CD4-positive, alpha-beta T cell (primary cell): ENCODE measurements at regions not wholly inside any gene's neighbourhood (a gene's known extent, or its start where the extent isn't known, plus 50 kb on each side); places are given as distances from the start of the nearest gene placed in this dataset.

ENCODE experiments used
- ATAC-seq: fragments of 200-7000 bp; cut with Tn5 transposase; one replicate; pipeline ENCODE4 v1.10.0; 2022; ENCODE audit warnings: mild to moderate bottlenecking; ENCODE audit not compliant: poor library complexity
- CTCF ChIA-PET: fragments of 350-600 bp; sonication (Branson Sonifier 250); formaldehyde crosslinking; loops from one replicate; lab custom pipeline; 2021; ENCODE audit warnings: antibody characterized with exemption, inconsistent platforms; lab: Charles Lee
- POLR2A ChIA-PET: fragments of 350-600 bp; sonication (Branson Sonifier 250); formaldehyde crosslinking; loops from one replicate; lab custom pipeline; 2021; ENCODE audit warnings: antibody characterized with exemption, inconsistent platforms; lab: Charles Lee
- DNase-seq, 14 experiments: peaks; one replicate each; pipeline ENCODE4 v3.0.0-alpha.2; 2013 to 2020; ENCODE audit warnings: mixed read lengths in 2 of 14
- H3K27ac ChIP-seq, 2 donors: one replicate each; pipeline versions ENCODE4 v1.5.1 to v1.7.0; 2013; ENCODE audit warnings: low read length in 2 of 2, low read depth in 1 of 2, mild to moderate bottlenecking in 1 of 2
- H3K27me3 ChIP-seq, 2 experiments: 1 replicate in 1 of 2; 2 replicates in 1 of 2; pipeline versions ENCODE4 v1.6.1 to v1.7.0; 2013; ENCODE audit warnings: low read length in 2 of 2, control low read depth in 1 of 2, mild to moderate bottlenecking in 1 of 2, moderate library complexity in 1 of 2; ENCODE audit not compliant: insufficient read depth in 2 of 2, control insufficient read depth in 1 of 2
- H3K36me3 ChIP-seq: one replicate; pipeline ENCODE4 v1.6.1; 2013; ENCODE audit warnings: low read length, control low read depth; ENCODE audit not compliant: insufficient read depth
- H3K4me1 ChIP-seq: one replicate; pipeline ENCODE4 v1.6.1; 2013; ENCODE audit warnings: low read length, control low read depth; ENCODE audit not compliant: insufficient read depth
- H3K4me3 ChIP-seq: one replicate; pipeline ENCODE4 v1.5.1; 2013; ENCODE audit warnings: mild to moderate bottlenecking, low read length, moderate library complexity
- H3K9me3 ChIP-seq, 2 experiments: 1 replicate in 1 of 2; 2 replicates in 1 of 2; pipeline versions ENCODE4 v1.6.1 to v1.7.0; 2013; ENCODE audit warnings: low read length in 2 of 2, mild to moderate bottlenecking in 2 of 2, control low read depth in 1 of 2, moderate library complexity in 1 of 2; ENCODE audit not compliant: control insufficient read depth in 1 of 2, insufficient read depth in 1 of 2
- H3K27ac Mint-ChIP-seq: one replicate; pipeline ENCODE4 v1.8.0; 2020; ENCODE audit warnings: mixed read lengths
- H3K27me3 Mint-ChIP-seq: one replicate; pipeline ENCODE4 v1.8.0; 2021; ENCODE audit warnings: mixed read lengths
- H3K36me3 Mint-ChIP-seq: one replicate; pipeline ENCODE4 v1.8.0; 2021; ENCODE audit warnings: low read depth, mixed read lengths
- H3K4me1 Mint-ChIP-seq: one replicate; pipeline ENCODE4 v1.8.0; 2021; ENCODE audit warnings: low read depth, mixed read lengths
- H3K4me3 Mint-ChIP-seq: one replicate; pipeline ENCODE4 v1.8.0; 2020; ENCODE audit warnings: mild to moderate bottlenecking, mixed read lengths
- H3K9me3 Mint-ChIP-seq: one replicate; pipeline ENCODE4 v1.8.0; 2020; ENCODE audit warnings: mixed read lengths
- CTCF ChIP-seq: fragments of 200-600 bp; IDR thresholded peaks from one replicate; pipeline ENCODE4 v1.8.0; 2022; ENCODE audit warnings: antibody characterized with exemption, mild to moderate bottlenecking
- intact Hi-C, 2 experiments: fragments of 100-400 bp; cut with DNase I in 1 of 2; cut with micrococcal nuclease in 1 of 2; formaldehyde crosslinking; loops; one replicate each; pipeline versions ENCODE4 v1.15.1 to v1.9.0; 2023 to 2025; cut with DNase I, micrococcal nuclease

- no peaks in the 10 kb centered on the region for H3K36me3 ChIP-seq
- ATAC-seq, result no peak
- CTCF ChIA-PET, result no interaction called here
Observed at GRCh38 chr3:180282386-180282785, 245.6 kb upstream of the PEX5L start.

GRCh38 chr3:180283251-180283650 lies 246.5 kb upstream of the PEX5L start:
- H3K27ac Mint-ChIP-seq, result no peak overlapping the region
- no peaks in the 10 kb centered on the region for H3K36me3 Mint-ChIP-seq
- POLR2A ChIA-PET, result no interaction called here
- peaks cover 5% of the 10 kb centered on the region for H3K27me3 Mint-ChIP-seq
- peaks cover 2% of the 10 kb centered on the region for H3K9me3 Mint-ChIP-seq
- Histone ChIP-seq H3K4me1 (no peaks in the 10 kb centered on the region), H3K9me3 (peaks cover 0 to 3% of the 10 kb centered on the region in 2 experiments), H3K27ac (no peak overlapping the region), H3K36me3 (no peaks in the 10 kb centered on the region), H3K4me3 (no peak overlapping the region), H3K27me3 (no peaks in the 10 kb centered on the region)
- ATAC-seq, result no peak
- H3K4me3 Mint-ChIP-seq, result no peak overlapping the region
- intact Hi-C loops, result no loop called here
- H3K4me1 Mint-ChIP-seq, result no peaks in the 10 kb centered on the region
- CTCF ChIA-PET, result no interaction called here
- no peak for TF ChIP-seq CTCF
- no peak for DNase-seq

More at GRCh38 chr3:180282386-180282785, 245.6 kb upstream of the PEX5L start:
- H3K27ac ChIP-seq, result no peak overlapping the region
- H3K27ac Mint-ChIP-seq, result no peak overlapping the region
- H3K4me1 ChIP-seq, result no peaks in the 10 kb centered on the region
- peaks cover 0 to 3% of the 10 kb centered on the region in 2 experiments for H3K9me3 ChIP-seq
- POLR2A ChIA-PET, result no interaction called here
- no peak overlapping the region for H3K4me3 Mint-ChIP-seq
- H3K27me3 ChIP-seq, result no peaks in the 10 kb centered on the region
- no peaks in the 10 kb centered on the region for H3K4me1 Mint-ChIP-seq
- peaks cover 2% of the 10 kb centered on the region for H3K9me3 Mint-ChIP-seq
- no peak for DNase-seq
- H3K4me3 ChIP-seq, result no peak overlapping the region
- intact Hi-C loops, result no loop called here
- no peak for TF ChIP-seq CTCF
- H3K27me3 Mint-ChIP-seq, result peaks cover 5% of the 10 kb centered on the region
- H3K36me3 Mint-ChIP-seq, result no peaks in the 10 kb centered on the region

DNA sequence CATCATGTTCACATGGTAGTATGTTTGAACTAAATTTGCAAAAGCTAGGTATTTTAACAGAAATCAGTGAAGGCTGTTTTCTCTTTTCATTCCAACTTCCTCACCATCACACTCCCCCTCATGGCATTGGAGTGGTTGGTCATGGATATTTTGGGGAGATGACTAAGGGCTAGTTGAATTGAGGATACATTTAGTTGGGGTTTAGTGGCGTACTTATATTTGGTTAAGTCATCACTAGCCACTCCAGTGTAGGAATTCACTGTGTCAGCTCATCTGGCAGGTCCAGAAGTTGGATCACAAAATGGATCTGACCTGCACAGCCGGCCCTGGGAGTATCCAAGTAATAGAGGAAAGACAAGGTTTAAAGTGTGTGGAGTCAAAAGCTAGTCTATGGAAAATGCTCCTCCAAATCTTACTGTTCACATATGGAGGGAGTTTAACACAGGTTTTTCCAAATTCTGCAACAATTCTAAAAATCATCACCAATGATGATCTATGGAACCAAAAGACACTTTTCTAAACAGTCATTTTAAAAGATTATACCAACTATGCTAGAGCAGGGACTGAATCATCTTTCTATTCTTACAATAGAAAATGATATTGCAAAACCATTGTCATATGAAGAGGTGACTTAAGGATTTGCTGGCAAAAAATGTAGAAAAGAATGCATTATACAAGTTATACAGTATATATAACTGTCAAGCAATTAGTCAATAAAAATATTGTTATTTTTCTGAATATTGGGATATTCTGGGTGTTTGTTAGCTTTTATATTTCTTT lies 247.8 kb upstream of the PEX5L start:
- ATAC-seq, result no peak
- no peak overlapping the region for H3K4me3 Mint-ChIP-seq
- no peaks in the 10 kb centered on the region for H3K36me3 Mint-ChIP-seq
- ChIA-PET POLR2A (no interaction called here), CTCF (no interaction called here)
- intact Hi-C loops, result no loop called here
- Histone ChIP-seq H3K4me1 (no peaks in the 10 kb centered on the region), H3K4me3 (no peak overlapping the region), H3K9me3 (peaks cover 0 to 3% of the 10 kb centered on the region in 2 experiments), H3K27me3 (no peaks in the 10 kb centered on the region), H3K36me3 (no peaks in the 10 kb centered on the region), H3K27ac (no peak overlapping the region)
- peaks cover 2% of the 10 kb centered on the region for H3K9me3 Mint-ChIP-seq
- H3K27ac Mint-ChIP-seq, result no peak overlapping the region
- peaks cover 5% of the 10 kb centered on the region for H3K27me3 Mint-ChIP-seq
- DNase-seq, result no peak
- H3K4me1 Mint-ChIP-seq, result no peaks in the 10 kb centered on the region
- TF ChIP-seq CTCF, result no peak
